Ramos (cell line): ENCODE measurements at regions not wholly inside any gene's neighbourhood (a gene's known extent, or its start where the extent isn't known, plus 50 kb on each side); places are given as distances from the start of the nearest gene placed in this dataset.

Source experiments
- in situ Hi-C: fragments of 300-500 bp; cut with MboI; formaldehyde crosslinking; loops from one replicate; pipeline ENCODE4 v1.14.3; 2022; ENCODE audit warnings: low sequenced_read_pairs; ENCODE audit not compliant: unreplicated experiment

DNA sequence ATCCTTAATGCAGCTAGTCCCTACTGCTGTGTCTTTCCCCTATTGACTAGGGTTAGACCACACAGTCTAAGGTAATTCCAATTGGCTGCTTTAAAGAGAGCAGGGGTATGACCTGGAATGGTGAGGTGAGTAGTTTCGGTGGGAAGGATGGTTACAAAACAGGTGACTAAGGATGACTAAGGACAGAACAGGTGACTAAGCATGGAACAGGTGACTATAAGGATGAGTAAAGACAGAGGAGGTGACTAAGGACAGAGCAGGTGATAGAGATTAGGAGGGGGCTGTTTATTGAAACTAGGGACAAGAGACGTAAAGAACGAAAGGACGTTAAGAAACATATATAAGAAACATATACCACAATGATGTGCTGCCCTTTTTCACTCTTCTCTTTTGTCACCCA lies 145.1 kb upstream of the TMEM106B start:
- in situ Hi-C loops, result loop anchor here (25.0 kb wide), 2 partner anchors 246 to 421 kb away; no protein-coding TSS in a partner anchor

DNA sequence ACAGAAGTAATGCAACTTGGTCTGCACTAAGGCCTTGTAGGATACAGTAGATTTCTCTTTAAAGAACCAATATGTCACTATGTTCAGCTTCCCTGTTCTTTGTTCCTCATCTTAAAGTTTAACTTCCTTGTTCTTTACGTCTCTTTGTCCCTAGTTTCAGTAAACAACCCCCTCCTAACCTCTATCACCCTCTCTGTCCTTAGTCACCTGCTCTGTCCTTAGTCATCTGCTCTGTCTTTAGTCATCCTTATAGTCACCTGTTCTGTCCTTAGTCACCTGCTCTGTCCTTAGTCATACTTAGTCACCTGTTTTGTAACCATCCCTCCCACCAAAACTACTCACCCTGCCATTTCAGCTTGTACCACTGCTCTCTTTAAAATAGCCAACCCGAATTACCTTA lies 144.6 kb upstream of the TMEM106B start:
- in situ Hi-C loops, result loop anchor here (25.0 kb wide), 2 partner anchors 246 to 421 kb away; no protein-coding TSS in a partner anchor

DNA sequence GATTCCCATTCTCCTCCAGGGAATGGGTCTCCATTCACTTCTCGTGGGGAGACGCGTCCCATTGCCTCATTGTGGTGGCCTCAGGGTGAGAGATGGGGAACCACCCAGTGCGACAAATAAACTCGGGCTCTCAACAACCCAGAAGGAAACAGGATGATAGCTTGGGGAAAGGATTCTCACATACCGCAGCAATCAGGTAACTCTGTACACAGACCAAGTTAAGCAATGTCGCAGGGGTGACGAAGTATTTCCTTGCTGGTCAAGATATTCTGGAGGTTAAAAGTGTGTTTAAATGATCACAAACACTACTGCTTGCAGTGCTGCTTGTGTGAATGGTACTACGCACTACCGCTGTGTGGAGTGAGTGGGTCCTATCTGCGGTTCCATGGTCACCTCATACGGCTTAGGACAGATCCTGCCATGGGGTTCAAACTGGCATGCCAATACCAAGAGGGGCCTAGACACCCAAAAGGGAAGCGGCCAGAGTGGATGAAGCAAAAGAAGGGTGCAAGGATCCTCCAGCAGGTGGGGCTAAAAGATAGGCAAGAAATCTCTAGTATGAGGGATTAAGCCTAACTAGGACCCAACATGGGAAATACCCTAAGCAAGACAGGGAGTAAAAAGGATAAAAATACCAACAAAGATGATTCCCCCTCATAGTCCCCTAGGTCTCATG lies 143.8 kb upstream of the TMEM106B start:
- in situ Hi-C loops, result loop anchor here (25.0 kb wide), 2 partner anchors 245 to 420 kb away; no protein-coding TSS in a partner anchor

DNA sequence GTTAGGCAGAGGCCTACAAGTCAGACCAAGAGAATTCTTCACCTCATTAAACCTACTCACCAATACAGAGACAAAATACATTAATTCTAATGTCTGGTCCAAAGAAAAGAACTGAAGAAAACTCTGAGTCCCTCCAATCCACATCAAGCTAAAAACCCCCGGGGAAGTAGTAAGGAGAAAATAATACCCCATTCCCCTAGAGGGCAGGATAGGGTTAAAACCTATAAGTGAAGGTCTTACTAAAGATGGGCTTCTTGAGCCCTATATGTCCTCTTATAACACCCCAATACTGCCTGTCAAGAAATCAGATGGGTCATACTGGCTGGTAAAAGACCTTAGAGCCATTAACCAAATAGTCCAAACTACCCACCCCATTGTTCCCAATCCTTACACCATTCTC lies 141.3 kb upstream of the TMEM106B start:
- in situ Hi-C loops, result loop anchor here (25.0 kb wide), 2 partner anchors 243 to 418 kb away; no protein-coding TSS in a partner anchor

DNA sequence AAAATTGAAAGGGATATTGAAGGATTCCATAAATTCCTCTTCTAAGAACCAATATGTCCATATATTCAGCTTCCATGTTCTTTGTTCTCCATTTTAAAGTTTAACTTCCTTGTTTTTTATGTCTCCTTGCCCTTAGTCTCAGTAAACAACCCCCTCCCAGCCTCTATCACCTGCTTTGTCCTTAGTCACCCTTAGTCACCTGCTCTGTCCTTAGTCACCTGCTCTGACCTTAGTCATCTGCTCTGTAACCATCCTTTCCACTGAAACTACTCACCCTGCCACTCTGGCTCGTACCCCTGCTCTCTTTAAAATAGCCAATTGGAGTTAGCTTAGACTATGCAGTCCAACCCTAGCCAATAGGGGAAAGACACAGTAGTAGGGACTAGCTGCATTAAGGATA lies 136.2 kb upstream of the TMEM106B start:
- in situ Hi-C loops, result loop anchor here (25.0 kb wide), 2 partner anchors 237 to 412 kb away; no protein-coding TSS in a partner anchor

DNA sequence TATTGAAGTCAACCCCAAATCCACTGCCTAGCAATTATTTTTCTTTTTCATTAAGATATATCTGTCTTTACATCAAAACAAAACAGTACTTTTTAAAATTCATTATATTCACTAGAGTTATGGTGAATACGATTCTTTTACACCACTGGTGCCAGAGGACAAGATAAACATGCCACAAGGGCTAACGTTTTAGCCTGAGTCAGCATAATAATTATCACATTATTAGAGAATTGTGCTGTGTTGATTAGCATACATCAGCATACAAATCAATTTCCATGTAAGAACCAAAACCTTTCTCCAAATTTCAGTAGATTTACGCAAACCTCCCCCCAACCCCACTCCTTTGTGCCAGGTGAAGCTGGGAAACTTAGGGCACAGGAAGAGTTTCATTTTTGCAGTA lies 131.1 kb upstream of the TMEM106B start:
- in situ Hi-C loops, result no loop called here

DNA sequence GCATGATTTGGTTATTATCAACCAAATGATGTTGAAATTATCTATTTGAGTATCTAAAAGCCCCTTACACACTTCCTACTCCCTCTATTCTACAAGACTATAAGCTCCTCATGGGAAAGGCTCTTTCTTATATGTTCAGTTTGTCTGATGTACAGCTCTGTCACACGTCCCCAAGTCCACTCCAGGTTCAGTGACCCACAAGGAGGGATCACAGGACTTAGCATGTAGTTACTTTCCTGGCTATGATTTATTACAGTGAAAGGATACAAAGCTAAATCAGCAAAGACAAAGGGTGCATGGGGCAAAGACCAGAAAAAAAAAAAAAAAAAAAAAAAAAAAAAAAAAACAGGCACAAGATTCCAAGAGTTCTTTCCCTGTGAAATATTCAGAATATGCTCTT lies 125.6 kb upstream of the TMEM106B start:
- in situ Hi-C loops, result no loop called here

DNA sequence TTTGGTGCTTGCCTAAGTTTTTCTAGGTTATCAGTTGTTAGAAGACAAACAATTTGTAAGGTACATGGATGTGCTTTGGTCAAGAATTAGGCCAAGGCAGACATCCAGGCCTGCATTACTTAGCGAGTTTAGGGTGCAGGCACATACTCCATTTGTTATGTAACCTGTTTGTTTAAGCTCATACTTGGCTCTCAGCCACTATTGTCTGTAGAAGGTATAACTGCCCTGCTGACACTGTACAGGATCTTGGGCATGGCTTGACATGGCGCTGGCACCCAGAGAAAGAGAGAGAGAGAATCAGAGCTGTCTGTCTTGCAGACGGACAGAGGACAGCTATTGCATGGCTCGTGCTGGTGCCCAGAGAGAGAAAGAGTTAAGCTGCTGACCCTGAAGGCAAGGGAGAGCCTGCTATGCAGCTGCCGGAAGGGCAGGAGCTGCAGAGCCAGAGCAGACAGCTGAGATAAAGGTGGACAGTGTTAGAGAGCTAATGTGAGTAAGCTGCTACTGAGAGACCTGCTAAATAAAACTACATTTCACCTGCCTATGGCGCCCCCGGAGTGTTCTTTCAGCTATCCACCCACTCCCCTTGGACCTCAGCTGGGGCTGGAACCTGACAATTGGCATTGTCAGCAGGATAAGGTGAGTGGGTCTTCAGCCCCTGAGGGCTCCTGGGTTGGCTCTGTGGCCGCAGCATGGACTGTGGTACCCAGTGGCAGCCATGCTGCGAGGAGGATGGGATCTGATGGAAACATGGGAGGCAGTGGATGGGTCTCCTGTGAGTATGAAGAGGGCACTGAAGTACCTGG lies 120.9 kb upstream of the TMEM106B start:
- in situ Hi-C loops, result no loop called here

DNA sequence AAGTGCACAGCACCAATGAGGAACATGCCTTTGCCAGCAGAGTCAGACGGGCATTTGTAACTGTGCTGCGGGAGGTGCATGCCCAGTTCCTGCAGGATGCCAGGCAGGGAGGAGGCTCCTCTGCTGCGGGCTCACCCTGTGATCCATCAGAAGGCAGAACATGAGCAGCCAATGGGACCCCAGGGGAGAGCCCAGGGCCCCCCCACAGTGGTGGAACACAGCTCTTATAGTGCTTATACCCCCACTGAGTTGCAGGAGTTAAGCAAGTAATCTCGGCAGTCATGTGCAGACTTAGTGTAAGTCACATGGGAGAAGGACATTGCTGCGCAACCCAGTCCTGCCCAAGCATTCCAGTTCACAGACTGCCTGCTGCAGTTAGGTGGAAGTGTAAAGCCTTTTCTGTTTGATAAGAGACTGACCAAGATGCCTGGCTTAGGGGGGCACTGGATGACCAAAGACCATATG lies 120.3 kb upstream of the TMEM106B start:
- in situ Hi-C loops, result no loop called here

DNA sequence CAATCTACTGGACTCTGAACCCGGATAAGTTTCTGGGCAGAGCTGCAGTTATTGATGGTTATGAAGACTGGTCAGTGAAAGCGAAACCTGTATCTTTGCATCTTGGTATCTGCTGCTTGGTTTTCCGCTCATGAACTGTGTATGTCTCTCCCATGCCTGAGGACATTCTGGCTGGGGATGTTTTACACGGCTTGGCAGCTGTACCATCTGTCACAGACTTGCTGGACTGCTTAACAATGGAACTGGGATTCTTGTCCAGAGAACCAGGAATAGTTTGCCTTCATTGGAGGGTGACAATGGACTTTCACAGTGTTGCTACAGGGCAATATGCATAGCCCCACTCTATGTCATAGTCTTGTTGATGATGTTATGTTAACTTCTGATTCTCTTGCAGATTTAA lies 119.9 kb upstream of the TMEM106B start:
- in situ Hi-C loops, result no loop called here

DNA sequence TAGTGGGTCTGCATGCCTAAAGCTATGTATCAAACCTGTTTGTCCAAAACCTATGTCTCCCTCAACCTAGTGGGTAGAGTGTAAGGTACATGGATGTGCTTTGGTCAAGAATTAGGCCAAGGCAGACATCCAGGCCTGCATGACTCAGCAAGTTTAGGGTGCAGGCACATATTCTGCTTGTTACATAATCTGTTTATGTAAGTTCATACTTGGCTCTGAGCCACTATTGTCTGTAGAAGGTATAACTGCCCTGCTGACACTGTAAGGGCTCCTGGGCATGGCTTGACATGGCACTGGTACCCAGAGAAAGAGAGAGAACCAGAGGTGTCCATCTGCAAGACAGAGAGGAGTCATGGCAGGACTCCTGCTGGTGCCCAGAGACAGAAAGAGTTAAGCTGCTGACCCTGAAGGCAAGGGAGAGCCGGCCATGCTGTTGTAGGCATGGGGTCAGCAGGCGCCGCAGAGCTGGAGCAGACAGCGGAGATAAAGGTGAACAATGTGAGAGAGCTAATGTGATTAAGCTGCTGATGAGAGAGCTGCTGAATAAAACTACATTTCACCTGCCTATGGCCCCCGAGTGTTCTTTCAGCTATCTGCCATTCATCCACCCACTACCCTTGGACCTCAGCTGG lies 118.5 kb upstream of the TMEM106B start:
- in situ Hi-C loops, result no loop called here

DNA sequence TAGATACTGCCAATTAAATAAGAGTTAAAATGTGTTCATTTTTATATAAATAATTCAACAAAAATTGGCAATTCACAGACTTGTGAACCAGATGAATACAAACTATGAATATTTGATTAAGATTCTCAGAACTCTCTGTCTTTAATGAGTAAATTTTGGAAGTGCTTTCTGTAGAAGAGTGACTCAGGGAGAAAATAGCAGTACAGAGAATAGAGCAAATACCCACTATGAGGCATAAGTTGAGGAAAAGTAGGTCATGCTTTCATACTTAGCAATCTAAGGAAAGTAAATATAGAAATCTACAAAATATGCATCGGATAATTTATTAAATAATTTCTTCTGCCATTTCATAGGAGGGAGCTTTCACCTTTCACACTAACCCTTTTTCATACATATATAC lies 117.7 kb upstream of the TMEM106B start:
- in situ Hi-C loops, result no loop called here

DNA sequence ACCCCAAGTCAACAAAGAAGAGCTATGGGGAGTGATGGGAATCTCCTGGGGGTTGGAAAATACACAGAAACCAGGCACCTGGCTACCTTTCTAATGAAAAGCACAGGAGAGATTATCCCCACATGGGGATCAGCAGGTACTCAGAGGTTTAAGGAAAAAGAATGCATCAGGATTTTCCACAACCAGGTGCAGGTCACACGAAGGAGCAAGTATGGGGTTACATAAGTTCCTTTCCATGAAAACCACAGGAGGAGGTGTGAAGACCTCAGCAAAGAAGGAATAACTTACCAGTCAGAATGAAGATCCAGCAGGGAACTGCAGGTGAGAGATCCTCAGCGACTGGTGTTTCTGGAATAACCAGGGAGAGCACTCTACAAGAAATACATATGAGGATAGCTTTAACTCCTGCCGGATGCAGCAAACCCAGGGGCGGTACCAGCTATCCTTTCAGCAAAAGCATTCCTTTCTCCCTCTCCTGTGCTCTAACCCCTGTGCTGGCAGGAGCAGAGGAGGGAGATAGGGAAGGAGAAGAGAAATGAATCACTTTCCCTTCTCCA lies 116.7 kb upstream of the TMEM106B start:
- in situ Hi-C loops, result no loop called here

DNA sequence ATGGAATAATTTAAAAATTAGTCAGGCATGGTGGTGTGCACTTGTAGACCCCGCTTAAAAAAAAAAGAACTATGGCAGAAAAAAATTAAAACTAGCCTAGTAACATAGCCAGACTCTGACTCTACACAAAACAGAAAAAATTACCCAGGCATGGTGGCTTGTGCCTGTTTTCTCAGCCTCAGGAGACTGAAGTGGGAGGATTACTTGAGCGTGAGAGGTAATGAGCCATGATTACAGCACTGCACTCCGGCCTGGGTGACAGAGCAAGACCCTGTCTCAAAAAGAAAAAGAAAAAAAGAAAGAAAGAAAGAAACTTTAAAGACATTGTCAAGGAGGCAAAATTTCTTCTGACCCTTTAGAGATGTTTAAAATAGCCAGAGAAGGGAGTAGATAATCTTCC lies 109.0 kb upstream of the TMEM106B start:
- in situ Hi-C loops, result no loop called here

DNA sequence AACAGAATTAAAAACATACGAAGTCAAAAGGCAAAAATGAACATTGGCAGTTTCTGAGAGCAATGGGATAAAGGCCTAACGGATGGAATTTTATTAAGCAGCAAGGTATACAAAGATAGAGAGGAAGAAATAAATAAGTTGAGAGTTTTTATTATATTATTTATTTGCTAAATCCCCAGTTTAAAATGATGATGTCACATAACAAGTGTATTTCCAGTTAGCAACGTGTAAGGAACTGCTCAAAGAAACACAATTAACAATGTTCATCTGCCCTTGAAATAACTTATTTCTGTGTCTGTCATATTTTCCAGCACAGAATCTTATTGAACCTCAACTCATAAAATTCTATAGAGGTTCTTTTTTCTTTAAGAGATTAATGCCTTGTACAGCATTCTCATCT lies 108.6 kb upstream of the TMEM106B start:
- in situ Hi-C loops, result no loop called here

DNA sequence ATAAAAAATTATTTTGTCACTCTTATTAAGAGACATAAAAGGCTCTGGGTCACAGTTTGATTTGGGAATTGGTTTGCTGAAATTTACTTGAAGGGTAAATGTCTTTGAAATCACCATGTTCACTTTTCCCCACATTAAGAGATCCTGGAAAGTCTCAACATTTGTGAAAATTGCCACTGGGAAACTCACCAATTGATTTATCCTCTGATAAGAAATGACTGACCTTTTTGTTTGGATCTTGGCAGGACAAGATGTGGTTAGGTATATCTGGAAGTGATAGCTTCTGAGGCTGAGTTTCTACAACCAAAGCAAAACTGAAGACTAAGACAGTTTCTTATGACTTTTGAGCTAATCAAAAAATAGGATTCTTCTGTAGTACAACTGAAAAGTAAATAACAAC lies 107.1 kb upstream of the TMEM106B start:
- in situ Hi-C loops, result no loop called here

DNA sequence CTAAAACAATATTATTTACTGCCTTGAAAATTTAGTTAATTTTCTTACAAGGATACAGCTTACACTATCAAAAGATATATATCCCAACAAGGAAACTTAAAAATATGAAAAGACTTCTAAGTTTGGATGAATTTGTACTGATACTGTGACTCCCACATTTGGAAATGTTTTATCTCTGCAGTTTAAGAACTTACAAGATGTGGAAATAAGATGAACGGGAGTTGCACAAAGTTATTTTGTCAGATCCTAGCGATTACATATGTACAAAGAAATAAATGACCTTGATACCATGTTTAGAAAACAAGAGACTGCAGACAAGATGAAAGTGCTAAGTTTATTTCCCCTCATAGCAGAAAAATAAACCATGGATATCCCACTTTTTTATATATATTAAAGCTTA lies 103.7 kb upstream of the TMEM106B start:
- in situ Hi-C loops, result no loop called here

DNA sequence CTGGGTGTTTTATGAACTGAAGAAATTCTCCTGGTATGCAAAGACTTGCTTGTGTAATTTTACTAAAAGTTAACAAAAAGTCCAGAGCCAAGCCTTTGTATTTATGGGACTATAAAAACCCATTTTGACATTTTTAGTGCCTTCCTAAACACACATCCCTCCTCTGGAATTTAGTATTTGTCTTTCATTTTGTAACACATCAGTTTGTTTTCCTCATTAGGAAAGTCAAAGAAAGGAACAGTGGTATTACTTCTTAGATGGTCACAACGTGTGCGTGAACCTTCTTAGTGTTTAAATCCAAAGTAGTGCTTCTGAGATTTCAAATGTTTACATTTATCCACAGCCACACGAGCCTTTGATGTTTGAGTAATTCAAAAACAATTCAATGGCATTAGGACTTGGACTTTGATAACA lies 103.2 kb upstream of the TMEM106B start:
- in situ Hi-C loops, result no loop called here

DNA sequence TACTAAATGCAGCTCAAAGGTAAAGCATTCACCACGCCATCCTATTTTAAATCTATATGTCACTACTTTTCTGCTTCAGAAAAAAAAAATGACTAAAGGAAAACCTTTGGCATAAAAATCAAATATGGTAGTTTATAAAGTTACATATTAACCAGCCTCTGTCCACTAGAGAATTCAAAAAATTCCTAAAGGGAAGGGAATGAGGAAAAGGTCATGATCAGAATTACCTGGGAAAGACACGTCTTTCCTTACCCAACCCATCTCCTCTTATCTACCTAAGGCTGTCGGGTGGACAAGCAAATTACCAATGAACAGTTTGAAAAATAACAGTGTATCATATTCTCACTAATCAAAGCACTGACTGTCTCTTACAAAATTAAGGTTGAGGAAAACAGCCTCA lies 100.7 kb upstream of the TMEM106B start:
- in situ Hi-C loops, result no loop called here
